ENCODE measurements at regions not wholly inside any gene's neighbourhood (a gene's known extent, or its start where the extent isn't known, plus 50 kb on each side); places are given as distances from the start of the nearest gene placed in this dataset.

GRCh38 chr2:16010951-16011620 lies 70.7 kb downstream of the MYCN start:
- Histone ChIP-seq H3K4me3 (ENCODE audit: low read depth, low read length) (no peak overlapping the region), H3K4me1 (peaks cover 4% of the 10 kb centered on the region), H3K36me3 (ENCODE audit: control insufficient read depth, insufficient read depth, low read length) (no peaks in the 10 kb centered on the region), H2AFZ (no peak overlapping the region), H3K4me2 (ENCODE audit: low read length) (no peak overlapping the region), H3K9ac (no peak overlapping the region), H3K27ac (no peak overlapping the region), H3K27me3 (ENCODE audit: control insufficient read depth, insufficient read depth, low read length) (no peaks in the 10 kb centered on the region), H3K79me2 (no peaks in the 10 kb centered on the region), H3K9me3 (ENCODE audit: control insufficient read depth, low read length) (no peaks in the 10 kb centered on the region)
- TF ChIP-seq CTCF (IDR thresholded peaks at IDR 0.05) = no peak

GRCh38 chr2:16010011-16010410 lies 69.7 kb downstream of the MYCN start:
- Histone ChIP-seq H3K4me3 (ENCODE audit: low read depth, low read length) (no peak overlapping the region), H3K36me3 (ENCODE audit: control insufficient read depth, insufficient read depth, low read length) (no peaks in the 10 kb centered on the region), H3K9ac (no peak overlapping the region), H3K79me2 (no peaks in the 10 kb centered on the region), H3K9me3 (ENCODE audit: control insufficient read depth, low read length) (no peaks in the 10 kb centered on the region), H3K4me1 (peaks cover 4% of the 10 kb centered on the region), H3K4me2 (ENCODE audit: low read length) (no peak overlapping the region), H2AFZ (no peak overlapping the region), H3K27ac (no peak overlapping the region), H3K27me3 (ENCODE audit: control insufficient read depth, insufficient read depth, low read length) (no peaks in the 10 kb centered on the region)
- TF ChIP-seq CTCF (IDR thresholded peaks at IDR 0.05) = no peak

- no peak overlapping the region for H3K9ac ChIP-seq
- no peak overlapping the region for H3K27ac ChIP-seq
- H3K27me3 ChIP-seq (ENCODE audit: control insufficient read depth, insufficient read depth, low read length) = no peaks in the 10 kb centered on the region
- no peaks in the 10 kb centered on the region for H3K9me3 ChIP-seq (ENCODE audit: control insufficient read depth, low read length)
- no peak overlapping the region for H2AFZ ChIP-seq
- no peaks in the 10 kb centered on the region for H3K79me2 ChIP-seq
- no peak overlapping the region for H3K4me3 ChIP-seq (ENCODE audit: low read depth, low read length)
- peaks cover 4% of the 10 kb centered on the region for H3K4me1 ChIP-seq
- H3K4me2 ChIP-seq (ENCODE audit: low read length) = no peak overlapping the region
- TF ChIP-seq CTCF (IDR thresholded peaks at IDR 0.05) = no peak
- H3K36me3 ChIP-seq (ENCODE audit: control insufficient read depth, insufficient read depth, low read length) = no peaks in the 10 kb centered on the region
Observed at GRCh38 chr2:16009560-16009959, 69.2 kb downstream of the MYCN start.

GRCh38 chr2:16008856-16009255 lies 68.5 kb downstream of the MYCN start:
- Histone ChIP-seq H3K9me3 (ENCODE audit: control insufficient read depth, low read length) (no peaks in the 10 kb centered on the region), H3K4me1 (peaks cover 4% of the 10 kb centered on the region), H2AFZ (no peak overlapping the region), H3K27me3 (ENCODE audit: control insufficient read depth, insufficient read depth, low read length) (no peaks in the 10 kb centered on the region), H3K9ac (no peak overlapping the region), H3K27ac (no peak overlapping the region), H3K4me2 (ENCODE audit: low read length) (no peak overlapping the region), H3K79me2 (no peaks in the 10 kb centered on the region), H3K36me3 (ENCODE audit: control insufficient read depth, insufficient read depth, low read length) (no peaks in the 10 kb centered on the region), H3K4me3 (ENCODE audit: low read depth, low read length) (no peak overlapping the region)
- TF ChIP-seq CTCF (IDR thresholded peaks at IDR 0.05) = no peak

GRCh38 chr2:16008331-16008850 lies 68.0 kb downstream of the MYCN start:
- H3K4me2 ChIP-seq (ENCODE audit: low read length) = no peak overlapping the region
- no peaks in the 10 kb centered on the region for H3K9me3 ChIP-seq (ENCODE audit: control insufficient read depth, low read length)
- TF ChIP-seq CTCF (IDR thresholded peaks at IDR 0.05) = no peak
- H3K36me3 ChIP-seq (ENCODE audit: control insufficient read depth, insufficient read depth, low read length) = no peaks in the 10 kb centered on the region
- H3K27me3 ChIP-seq (ENCODE audit: control insufficient read depth, insufficient read depth, low read length) = no peaks in the 10 kb centered on the region
- no peak overlapping the region for H3K4me3 ChIP-seq (ENCODE audit: low read depth, low read length)
- no peak overlapping the region for H3K9ac ChIP-seq
- no peak overlapping the region for H3K27ac ChIP-seq
- peaks cover 4% of the 10 kb centered on the region for H3K4me1 ChIP-seq
- H3K79me2 ChIP-seq = no peaks in the 10 kb centered on the region
- H2AFZ ChIP-seq = no peak overlapping the region
